Uterus (tissue), 2 donors: ENCODE measurements at regions not wholly inside any gene's neighbourhood (a gene's known extent, or its start where the extent isn't known, plus 50 kb on each side); places are given as distances from the start of the nearest gene placed in this dataset.

Source experiments
- POLR2A ChIP-seq, 2 donors: fragments of 450-650 bp; IDR thresholded peaks; one replicate each; pipeline ENCODE4 v1.6.1; 2016; ENCODE audit warnings: antibody characterized with exemption in 2 of 2, mild to moderate bottlenecking in 1 of 2, moderate library complexity in 1 of 2
- TF ChIP-seq, protein P1 (sequence below), 4 experiments: fragments of 200-600 bp in 2 of 4; fragments of 450-650 bp in 2 of 4; sonication (generic) in 2 of 4; IDR thresholded peaks; one replicate each; pipeline ENCODE4 v1.5.1; 2016 to 2019; ENCODE audit warnings: antibody characterized with exemption in 4 of 4, mild to moderate bottlenecking in 2 of 4, moderate library complexity in 1 of 4

DNA sequence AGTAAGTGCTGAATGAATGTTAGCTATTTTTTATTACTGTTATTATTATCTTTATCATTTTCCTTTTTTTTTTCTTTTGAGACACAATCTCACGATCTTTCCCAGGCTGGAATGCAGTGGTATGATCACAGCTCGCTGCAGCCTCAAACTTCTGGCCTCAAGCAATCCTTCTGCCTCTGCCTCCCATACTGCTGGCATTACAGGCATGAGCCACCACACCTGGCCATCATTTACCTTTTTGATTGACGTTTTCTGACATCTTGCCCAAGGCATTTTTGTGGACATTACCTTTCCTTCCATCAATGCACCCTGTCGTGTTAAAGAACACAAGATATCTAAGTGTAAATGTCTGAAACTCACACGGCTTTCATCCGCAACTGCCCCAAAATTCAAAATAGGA lies 138.2 kb downstream of the GAS1 start:
- TF ChIP-seq POLR2A (IDR thresholded peaks at IDR 0.05), result no peak
- TF ChIP-seq, protein P1, sequence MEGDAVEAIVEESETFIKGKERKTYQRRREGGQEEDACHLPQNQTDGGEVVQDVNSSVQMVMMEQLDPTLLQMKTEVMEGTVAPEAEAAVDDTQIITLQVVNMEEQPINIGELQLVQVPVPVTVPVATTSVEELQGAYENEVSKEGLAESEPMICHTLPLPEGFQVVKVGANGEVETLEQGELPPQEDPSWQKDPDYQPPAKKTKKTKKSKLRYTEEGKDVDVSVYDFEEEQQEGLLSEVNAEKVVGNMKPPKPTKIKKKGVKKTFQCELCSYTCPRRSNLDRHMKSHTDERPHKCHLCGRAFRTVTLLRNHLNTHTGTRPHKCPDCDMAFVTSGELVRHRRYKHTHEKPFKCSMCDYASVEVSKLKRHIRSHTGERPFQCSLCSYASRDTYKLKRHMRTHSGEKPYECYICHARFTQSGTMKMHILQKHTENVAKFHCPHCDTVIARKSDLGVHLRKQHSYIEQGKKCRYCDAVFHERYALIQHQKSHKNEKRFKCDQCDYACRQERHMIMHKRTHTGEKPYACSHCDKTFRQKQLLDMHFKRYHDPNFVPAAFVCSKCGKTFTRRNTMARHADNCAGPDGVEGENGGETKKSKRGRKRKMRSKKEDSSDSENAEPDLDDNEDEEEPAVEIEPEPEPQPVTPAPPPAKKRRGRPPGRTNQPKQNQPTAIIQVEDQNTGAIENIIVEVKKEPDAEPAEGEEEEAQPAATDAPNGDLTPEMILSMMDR (IDR thresholded peaks at IDR 0.05), result no peak
